ENCODE measurements at regions not wholly inside any gene's neighbourhood (a gene's known extent, or its start where the extent isn't known, plus 50 kb on each side); places are given as distances from the start of the nearest gene placed in this dataset.

- TF ChIP-seq ESRRG (CRISPR knock-in tag; IDR thresholded peaks at IDR 0.05) (no peak), CSRNP3 (CRISPR knock-in tag; IDR thresholded peaks at IDR 0.05) (no peak), ZFP30 (CRISPR knock-in tag; IDR thresholded peaks at IDR 0.05) (no peak), SNAI2 (CRISPR knock-in tag; IDR thresholded peaks at IDR 0.05) (no peak), PATZ1 (CRISPR knock-in tag; IDR thresholded peaks at IDR 0.05; ENCODE audit: borderline replicate concordance) (no peak), ARNTL (CRISPR knock-in tag; IDR thresholded peaks at IDR 0.05; ENCODE audit: borderline replicate concordance, low read depth) (no peak), CSDC2 (CRISPR knock-in tag; IDR thresholded peaks at IDR 0.05) (no peak), GLIS3 (CRISPR knock-in tag; IDR thresholded peaks at IDR 0.05) (no peak), ZFP3 (CRISPR knock-in tag; IDR thresholded peaks at IDR 0.05) (no peak), ZNF70 (CRISPR knock-in tag; IDR thresholded peaks at IDR 0.05) (no peak), PPARA (CRISPR knock-in tag; IDR thresholded peaks at IDR 0.05; ENCODE audit: borderline replicate concordance) (no peak), CREB5 (CRISPR knock-in tag; IDR thresholded peaks at IDR 0.05; ENCODE audit: low read depth) (no peak), OSR1 (CRISPR knock-in tag; IDR thresholded peaks at IDR 0.05) (no peak)
- ATAC-seq = no peak
These were observed 551.3 kb upstream of the CDH4 start for GRCh38 chr20:60700728-60701127.

GRCh38 chr20:60704147-60704546 lies 547.9 kb upstream of the CDH4 start:
- no peak for ATAC-seq
- TF ChIP-seq ZNF8 (CRISPR knock-in tag; IDR thresholded peaks at IDR 0.05) = no peak
- TF ChIP-seq BACH2 (CRISPR knock-in tag; IDR thresholded peaks at IDR 0.05; ENCODE audit: borderline replicate concordance) = no peak
- no peak for TF ChIP-seq PPARA (CRISPR knock-in tag; IDR thresholded peaks at IDR 0.05; ENCODE audit: borderline replicate concordance)
- TF ChIP-seq ESRRG (CRISPR knock-in tag; IDR thresholded peaks at IDR 0.05) = no peak
- TF ChIP-seq ZFP30 (CRISPR knock-in tag; IDR thresholded peaks at IDR 0.05) = no peak
- no peak for TF ChIP-seq PATZ1 (CRISPR knock-in tag; IDR thresholded peaks at IDR 0.05; ENCODE audit: borderline replicate concordance)
- no peak for TF ChIP-seq CREB5 (CRISPR knock-in tag; IDR thresholded peaks at IDR 0.05; ENCODE audit: low read depth)
- no peak for TF ChIP-seq CSDC2 (CRISPR knock-in tag; IDR thresholded peaks at IDR 0.05)
- TF ChIP-seq ZNF565 (CRISPR knock-in tag; conservative IDR thresholded peaks at IDR 0.05; ENCODE audit: low read depth) = no peak
- TF ChIP-seq TSHZ2 (CRISPR knock-in tag; IDR thresholded peaks at IDR 0.05) = no peak

- no peak for ATAC-seq
- TF ChIP-seq PPARA (CRISPR knock-in tag; IDR thresholded peaks at IDR 0.05; ENCODE audit: borderline replicate concordance) = no peak
- TF ChIP-seq GLIS3 (CRISPR knock-in tag; IDR thresholded peaks at IDR 0.05) = no peak
- TF ChIP-seq TSHZ2 (CRISPR knock-in tag; IDR thresholded peaks at IDR 0.05) = no peak
- TF ChIP-seq CSDC2 (CRISPR knock-in tag; IDR thresholded peaks at IDR 0.05) = no peak
- no peak for TF ChIP-seq ZNF70 (CRISPR knock-in tag; IDR thresholded peaks at IDR 0.05)
- TF ChIP-seq ISL1 (CRISPR knock-in tag; IDR thresholded peaks at IDR 0.05) = no peak
- no peak for TF ChIP-seq ZFP3 (CRISPR knock-in tag; IDR thresholded peaks at IDR 0.05)
- no peak for TF ChIP-seq ARNTL (CRISPR knock-in tag; IDR thresholded peaks at IDR 0.05; ENCODE audit: borderline replicate concordance, low read depth)
- TF ChIP-seq TCF4 (CRISPR knock-in tag; IDR thresholded peaks at IDR 0.05; ENCODE audit: borderline replicate concordance) = no peak
- no peak for TF ChIP-seq CREB5 (CRISPR knock-in tag; IDR thresholded peaks at IDR 0.05; ENCODE audit: low read depth)
- TF ChIP-seq TOX (CRISPR knock-in tag; IDR thresholded peaks at IDR 0.05; ENCODE audit: borderline replicate concordance) = no peak
These were observed 538.7 kb upstream of the CDH4 start for GRCh38 chr20:60713396-60713795.
